HCT116 (cell line): ENCODE measurements at regions not wholly inside any gene's neighbourhood (a gene's known extent, or its start where the extent isn't known, plus 50 kb on each side); places are given as distances from the start of the nearest gene placed in this dataset.

Experiments
- CTCF ChIP-seq, 3 experiments: fragments of 200-600 bp in 1 of 3; sonication (generic) in 1 of 3; IDR thresholded peaks in 2 of 3; conservative IDR thresholded peaks in 1 of 3; 2 replicates each; pipeline ENCODE4 v1.5.1; 2012 to 2017; ENCODE audit warnings: low read depth in 2 of 3, low read length in 2 of 3, antibody characterized with exemption in 1 of 3, borderline replicate concordance in 1 of 3, control low read depth in 1 of 3, mild to moderate bottlenecking in 1 of 3, mixed read lengths in 1 of 3, mixed run types in 1 of 3, moderate library complexity in 1 of 3; ENCODE audit not compliant: insufficient read depth in 1 of 3
- JUND ChIP-seq: IDR thresholded peaks from 2 replicates; pipeline ENCODE4 v1.6.1; 2012
- RAD21 ChIP-seq: IDR thresholded peaks from 2 replicates; pipeline ENCODE4 v1.6.1; 2012; ENCODE audit warnings: low read depth, mild to moderate bottlenecking
- SIN3A ChIP-seq: IDR thresholded peaks from 2 replicates; pipeline ENCODE4 v1.6.1; 2012; ENCODE audit warnings: low read depth
- YY1 ChIP-seq: IDR thresholded peaks from 2 replicates; pipeline ENCODE4 v1.6.1; 2011; ENCODE audit warnings: low read length, low read depth, moderate library complexity, mild to moderate bottlenecking; ENCODE audit not compliant: insufficient replicate concordance; ENCODE audit errors: extremely low read depth
- TF ChIP-seq, protein P1 (sequence below): IDR thresholded peaks from 2 replicates; pipeline ENCODE4 v1.6.1; 2012; ENCODE audit warnings: low read depth

DNA sequence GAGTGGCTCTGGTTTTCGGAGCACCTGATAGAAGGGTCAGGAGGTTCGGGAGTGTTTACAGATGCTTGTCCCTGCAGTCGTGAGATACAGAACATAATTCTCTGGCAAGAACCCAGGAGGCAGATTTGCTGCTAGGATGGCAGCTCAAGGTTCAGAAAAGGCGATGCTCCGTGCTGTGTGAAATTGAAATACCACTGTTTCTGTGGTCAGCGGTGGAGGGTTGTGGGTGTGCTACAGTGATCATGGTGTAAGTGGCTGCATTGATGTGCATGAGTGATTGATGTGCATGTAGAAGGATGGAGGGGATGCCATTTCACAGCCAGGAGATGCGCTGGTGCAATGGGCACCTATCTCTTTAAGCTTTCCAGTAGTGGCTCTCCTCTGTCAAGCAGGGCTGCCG, 322.1 kb downstream of the GALR1 start:
- TF ChIP-seq YY1: no peak
- TF ChIP-seq, protein P1, sequence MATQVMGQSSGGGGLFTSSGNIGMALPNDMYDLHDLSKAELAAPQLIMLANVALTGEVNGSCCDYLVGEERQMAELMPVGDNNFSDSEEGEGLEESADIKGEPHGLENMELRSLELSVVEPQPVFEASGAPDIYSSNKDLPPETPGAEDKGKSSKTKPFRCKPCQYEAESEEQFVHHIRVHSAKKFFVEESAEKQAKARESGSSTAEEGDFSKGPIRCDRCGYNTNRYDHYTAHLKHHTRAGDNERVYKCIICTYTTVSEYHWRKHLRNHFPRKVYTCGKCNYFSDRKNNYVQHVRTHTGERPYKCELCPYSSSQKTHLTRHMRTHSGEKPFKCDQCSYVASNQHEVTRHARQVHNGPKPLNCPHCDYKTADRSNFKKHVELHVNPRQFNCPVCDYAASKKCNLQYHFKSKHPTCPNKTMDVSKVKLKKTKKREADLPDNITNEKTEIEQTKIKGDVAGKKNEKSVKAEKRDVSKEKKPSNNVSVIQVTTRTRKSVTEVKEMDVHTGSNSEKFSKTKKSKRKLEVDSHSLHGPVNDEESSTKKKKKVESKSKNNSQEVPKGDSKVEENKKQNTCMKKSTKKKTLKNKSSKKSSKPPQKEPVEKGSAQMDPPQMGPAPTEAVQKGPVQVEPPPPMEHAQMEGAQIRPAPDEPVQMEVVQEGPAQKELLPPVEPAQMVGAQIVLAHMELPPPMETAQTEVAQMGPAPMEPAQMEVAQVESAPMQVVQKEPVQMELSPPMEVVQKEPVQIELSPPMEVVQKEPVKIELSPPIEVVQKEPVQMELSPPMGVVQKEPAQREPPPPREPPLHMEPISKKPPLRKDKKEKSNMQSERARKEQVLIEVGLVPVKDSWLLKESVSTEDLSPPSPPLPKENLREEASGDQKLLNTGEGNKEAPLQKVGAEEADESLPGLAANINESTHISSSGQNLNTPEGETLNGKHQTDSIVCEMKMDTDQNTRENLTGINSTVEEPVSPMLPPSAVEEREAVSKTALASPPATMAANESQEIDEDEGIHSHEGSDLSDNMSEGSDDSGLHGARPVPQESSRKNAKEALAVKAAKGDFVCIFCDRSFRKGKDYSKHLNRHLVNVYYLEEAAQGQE: no peak
- TF ChIP-seq SIN3A: no peak
- TF ChIP-seq CTCF (IDR thresholded peaks at IDR 0.05 in 2 of 3, conservative IDR thresholded peaks at IDR 0.05 in 1 of 3; ENCODE audit: borderline replicate concordance in 1 of 3, insufficient read depth in 1 of 3, low read depth in 2 of 3, low read length in 2 of 3): no peak
- TF ChIP-seq RAD21: no peak
- no peak for TF ChIP-seq JUND
